Nephron progenitor cell (in vitro differentiated cells): ENCODE measurements at regions not wholly inside any gene's neighbourhood (a gene's known extent, or its start where the extent isn't known, plus 50 kb on each side); places are given as distances from the start of the nearest gene placed in this dataset.

ENCODE experiments used
- DNase-seq: peaks from one replicate; pipeline ENCODE4 v3.0.0; 2021
- H3K27ac Mint-ChIP-seq: 2 replicates; pipeline ENCODE4 v1.8.0; 2021; ENCODE audit warnings: mild to moderate bottlenecking, moderate library complexity, mixed read lengths
- H3K27me3 Mint-ChIP-seq: 2 replicates; pipeline ENCODE4 v1.8.0; 2021; ENCODE audit warnings: mild to moderate bottlenecking, low read depth, mixed read lengths; ENCODE audit not compliant: poor library complexity
- H3K36me3 Mint-ChIP-seq: 2 replicates; pipeline ENCODE4 v1.8.0; 2021; ENCODE audit warnings: low read depth, mixed read lengths
- H3K4me1 Mint-ChIP-seq: 2 replicates; pipeline ENCODE4 v1.8.0; 2021; ENCODE audit warnings: mixed read lengths
- H3K4me3 Mint-ChIP-seq: 2 replicates; pipeline ENCODE4 v1.8.0; 2021; ENCODE audit warnings: mild to moderate bottlenecking, moderate library complexity, mixed read lengths
- H3K9me3 Mint-ChIP-seq: 2 replicates; pipeline ENCODE4 v1.8.0; 2021; ENCODE audit warnings: mild to moderate bottlenecking, moderate library complexity, mixed read lengths
- TF ChIP-seq, protein P1 (sequence below): fragments of 200-600 bp; sonication (generic); IDR thresholded peaks from 2 replicates; pipeline ENCODE4 v1.5.0; 2021; ENCODE audit warnings: antibody characterized with exemption

DNA sequence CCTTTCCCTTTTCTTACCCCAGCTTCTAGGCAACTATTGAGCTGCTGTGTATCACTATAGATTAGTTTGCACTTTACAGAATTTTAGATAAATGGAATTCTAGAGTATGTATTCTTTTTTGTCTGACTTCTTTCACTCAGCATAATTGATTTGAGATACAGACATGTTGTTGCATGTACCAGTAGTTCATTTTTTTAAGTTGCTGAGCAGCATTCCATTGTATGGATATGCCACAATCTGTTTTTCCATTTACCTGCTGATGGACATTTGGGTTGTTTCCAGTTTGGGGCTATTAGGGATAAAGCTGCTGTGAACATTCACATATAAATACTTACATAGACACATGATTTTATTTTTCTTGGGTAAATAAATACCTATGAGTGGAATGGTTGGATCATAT is 135.7 kb downstream of the IGF1 start:
- H3K36me3 Mint-ChIP-seq, result peaks cover 4% of the 10 kb centered on the region
- peaks cover 3% of the 10 kb centered on the region for H3K27me3 Mint-ChIP-seq
- TF ChIP-seq, protein P1, sequence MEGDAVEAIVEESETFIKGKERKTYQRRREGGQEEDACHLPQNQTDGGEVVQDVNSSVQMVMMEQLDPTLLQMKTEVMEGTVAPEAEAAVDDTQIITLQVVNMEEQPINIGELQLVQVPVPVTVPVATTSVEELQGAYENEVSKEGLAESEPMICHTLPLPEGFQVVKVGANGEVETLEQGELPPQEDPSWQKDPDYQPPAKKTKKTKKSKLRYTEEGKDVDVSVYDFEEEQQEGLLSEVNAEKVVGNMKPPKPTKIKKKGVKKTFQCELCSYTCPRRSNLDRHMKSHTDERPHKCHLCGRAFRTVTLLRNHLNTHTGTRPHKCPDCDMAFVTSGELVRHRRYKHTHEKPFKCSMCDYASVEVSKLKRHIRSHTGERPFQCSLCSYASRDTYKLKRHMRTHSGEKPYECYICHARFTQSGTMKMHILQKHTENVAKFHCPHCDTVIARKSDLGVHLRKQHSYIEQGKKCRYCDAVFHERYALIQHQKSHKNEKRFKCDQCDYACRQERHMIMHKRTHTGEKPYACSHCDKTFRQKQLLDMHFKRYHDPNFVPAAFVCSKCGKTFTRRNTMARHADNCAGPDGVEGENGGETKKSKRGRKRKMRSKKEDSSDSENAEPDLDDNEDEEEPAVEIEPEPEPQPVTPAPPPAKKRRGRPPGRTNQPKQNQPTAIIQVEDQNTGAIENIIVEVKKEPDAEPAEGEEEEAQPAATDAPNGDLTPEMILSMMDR, result no peak
- H3K9me3 Mint-ChIP-seq, result peaks cover 15% of the 10 kb centered on the region
- H3K4me3 Mint-ChIP-seq, result no peak overlapping the region
- DNase-seq, result no peak
- H3K4me1 Mint-ChIP-seq, result peaks cover 36% of the 10 kb centered on the region
- H3K27ac Mint-ChIP-seq, result no peak overlapping the region

DNA sequence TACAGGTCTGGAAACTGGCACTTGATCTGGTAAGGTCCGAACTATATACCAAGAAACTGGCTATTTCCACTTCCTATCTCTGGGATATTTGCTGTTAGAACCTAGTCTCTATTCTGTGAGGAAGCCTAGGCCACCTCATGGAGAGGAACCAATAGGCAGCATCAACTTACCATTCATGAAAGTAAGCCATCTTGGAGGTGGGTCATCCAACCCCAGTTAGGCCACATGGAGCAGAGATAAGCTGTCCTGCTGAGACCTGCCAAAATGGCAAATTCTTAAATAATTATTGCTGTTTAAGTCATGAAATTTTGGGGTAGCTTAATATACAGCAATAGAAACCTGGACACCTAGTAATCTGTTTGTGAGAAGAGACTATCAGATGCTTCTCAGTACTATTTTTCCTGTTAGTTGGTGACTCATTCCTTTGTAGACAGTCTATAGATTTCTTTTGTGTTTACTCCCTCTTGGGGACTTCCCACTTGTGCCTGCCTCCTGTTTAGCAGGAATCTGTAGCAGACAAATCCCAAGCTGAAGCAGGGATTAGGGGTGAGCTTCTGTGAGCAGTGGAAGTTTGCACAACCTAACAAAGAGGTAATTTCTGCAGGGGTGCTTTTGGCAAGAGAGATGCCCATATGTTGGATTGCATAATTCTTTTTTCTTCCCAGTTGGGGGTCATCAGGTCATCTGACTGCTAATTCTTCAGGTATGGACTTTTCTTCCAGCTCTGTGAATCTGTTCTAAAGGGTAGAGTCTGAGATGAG is 136.8 kb downstream of the IGF1 start:
- H3K27ac Mint-ChIP-seq, result no peak overlapping the region
- peaks cover 15% of the 10 kb centered on the region for H3K9me3 Mint-ChIP-seq
- peaks cover 4% of the 10 kb centered on the region for H3K36me3 Mint-ChIP-seq
- TF ChIP-seq, protein P1, result no peak
- peaks cover 25% of the 10 kb centered on the region for H3K4me1 Mint-ChIP-seq
- peaks cover 3% of the 10 kb centered on the region for H3K27me3 Mint-ChIP-seq
- H3K4me3 Mint-ChIP-seq, result no peak overlapping the region
- DNase-seq, result no peak

DNA sequence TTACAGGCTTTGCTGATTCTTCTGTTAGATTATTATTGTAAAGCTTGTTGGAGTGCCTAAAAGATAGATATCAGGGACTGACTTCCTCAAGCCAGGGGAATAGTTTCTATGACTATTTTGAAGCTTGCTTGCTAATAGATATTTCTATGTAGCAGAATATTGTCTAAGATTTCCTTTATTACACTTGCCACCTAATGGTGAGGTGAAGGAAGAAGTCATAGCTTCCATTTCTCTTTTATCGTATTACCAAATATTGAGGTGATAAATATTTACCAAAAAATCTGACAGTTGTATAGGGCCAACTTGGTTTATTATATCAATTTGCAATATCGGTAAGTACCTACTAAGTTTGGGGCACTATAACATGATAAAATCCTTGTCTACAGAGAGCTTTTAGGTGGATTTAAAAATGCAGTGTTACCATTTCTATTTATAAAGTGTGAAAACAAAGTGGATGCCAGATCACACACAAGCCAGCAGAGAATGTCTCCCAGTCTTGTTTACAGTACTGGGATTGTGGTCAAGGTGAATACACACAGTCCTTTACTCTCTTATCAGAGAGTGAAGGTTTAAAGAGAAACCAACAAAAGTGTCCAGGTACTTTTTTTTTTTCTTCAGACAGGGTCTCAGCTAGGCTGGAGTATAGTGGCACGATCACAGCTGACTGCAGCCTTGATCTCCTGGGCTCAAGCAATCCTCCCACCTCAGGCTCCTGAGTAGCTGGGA is 137.9 kb downstream of the IGF1 start:
- Mint-ChIP-seq H3K27ac (no peak overlapping the region), H3K4me1 (peaks cover 14% of the 10 kb centered on the region), H3K4me3 (no peak overlapping the region), H3K27me3 (peaks cover 3% of the 10 kb centered on the region), H3K9me3 (peaks cover 18% of the 10 kb centered on the region), H3K36me3 (peaks cover 4% of the 10 kb centered on the region)
- TF ChIP-seq, protein P1, result no peak
- no peak for DNase-seq

DNA sequence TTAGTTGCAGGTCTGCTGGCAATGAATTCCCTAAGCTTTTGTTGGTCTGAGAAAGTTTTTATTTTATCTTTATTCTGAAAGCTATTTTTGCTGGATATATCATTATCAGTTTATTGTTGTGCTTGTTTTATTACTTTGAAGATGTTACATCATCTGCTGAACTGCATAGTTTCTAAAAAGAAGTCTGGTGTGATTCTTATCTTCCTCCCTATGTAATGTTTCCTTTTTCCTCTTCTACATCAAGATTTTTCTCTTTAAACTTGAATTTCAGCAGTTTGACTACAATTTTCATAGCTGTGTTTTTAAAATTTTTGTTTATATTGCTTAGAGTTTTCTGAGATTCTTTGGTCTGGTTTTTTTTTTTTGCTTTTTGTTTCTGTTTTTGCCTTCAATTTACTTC is 137.1 kb upstream of the PMCH start:
- TF ChIP-seq, protein P1, result no peak
- no peak overlapping the region for H3K27ac Mint-ChIP-seq
- peaks cover 8% of the 10 kb centered on the region for H3K4me1 Mint-ChIP-seq
- no peak for DNase-seq
- peaks cover 4% of the 10 kb centered on the region for H3K36me3 Mint-ChIP-seq
- peaks cover 4% of the 10 kb centered on the region for H3K27me3 Mint-ChIP-seq
- no peak overlapping the region for H3K4me3 Mint-ChIP-seq
- H3K9me3 Mint-ChIP-seq, result peaks cover 16% of the 10 kb centered on the region

DNA sequence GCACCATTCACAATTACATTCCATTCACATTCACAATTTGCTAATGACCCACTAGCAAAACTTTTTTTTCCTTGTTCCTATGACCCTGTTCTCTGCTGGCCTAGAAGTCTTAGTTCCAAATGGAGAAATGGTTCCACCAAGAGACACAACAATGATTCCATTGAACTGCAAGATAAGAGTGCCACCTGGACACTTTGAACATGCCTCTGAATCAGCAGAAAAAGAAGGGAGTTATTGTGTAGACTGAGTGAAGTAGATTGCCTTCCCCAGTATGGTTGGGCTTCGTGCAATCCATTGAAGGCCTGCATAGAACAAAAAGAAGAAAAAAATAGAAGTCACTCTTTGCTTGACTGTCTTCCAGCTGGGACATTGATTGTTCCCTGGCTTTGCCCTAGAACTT is 133.8 kb upstream of the PMCH start:
- peaks cover 16% of the 10 kb centered on the region for H3K9me3 Mint-ChIP-seq
- TF ChIP-seq, protein P1, result no peak
- no peak overlapping the region for H3K27ac Mint-ChIP-seq

More for the DNA sequence above, 133.8 kb upstream of the PMCH start:
- Mint-ChIP-seq H3K4me3 (no peak overlapping the region), H3K36me3 (peaks cover 4% of the 10 kb centered on the region), H3K27me3 (peaks cover 4% of the 10 kb centered on the region), H3K4me1 (peaks cover 12% of the 10 kb centered on the region)
- DNase-seq, result no peak
